Muscle of back (tissue), 3 donors: ENCODE measurements at regions not wholly inside any gene's neighbourhood (a gene's known extent, or its start where the extent isn't known, plus 50 kb on each side); places are given as distances from the start of the nearest gene placed in this dataset.

Experiments
- DNase-seq, 3 donors: peaks; one replicate each; pipeline versions ENCODE4 v3.0.0 to v3.0.0-alpha.2; 2013

- peak in 1 of 3 donors; percentile 17 for DNase-seq
Observed at GRCh38 chr21:36628761-36629460, 70.0 kb upstream of the SIM2 start.

GRCh38 chr21:36630485-36631206, 68.3 kb upstream of the SIM2 start:
- DNase-seq: peak; percentile 18 to 59 (median 36)

- no peak for DNase-seq
Observed at GRCh38 chr21:36636016-36636415, 62.9 kb upstream of the SIM2 start.

GRCh38 chr21:36636439-36636838, 62.5 kb upstream of the SIM2 start:
- DNase-seq: no peak

- no peak for DNase-seq
Observed at GRCh38 chr21:36639769-36640168, 59.1 kb upstream of the SIM2 start.

GRCh38 chr21:36640174-36640720, 58.7 kb upstream of the SIM2 start:
- DNase-seq: no peak

- no peak for DNase-seq
Observed at GRCh38 chr21:36640721-36641244, 58.1 kb upstream of the SIM2 start.

GRCh38 chr21:36641346-36641745, 57.6 kb upstream of the SIM2 start:
- DNase-seq: no peak

- DNase-seq: no peak
Observed at GRCh38 chr21:36641886-36642285, 57.0 kb upstream of the SIM2 start.

- DNase-seq: no peak
Observed at GRCh38 chr21:36642777-36643176, 56.1 kb upstream of the SIM2 start.

- no peak for DNase-seq
Observed at GRCh38 chr21:36643374-36644250, 55.3 kb upstream of the SIM2 start.

- no peak for DNase-seq
Observed at GRCh38 chr21:36646011-36646410, 52.9 kb upstream of the SIM2 start.

GRCh38 chr21:36646645-36647044, 52.3 kb upstream of the SIM2 start:
- no peak for DNase-seq

GRCh38 chr21:36647279-36648093, 51.4 kb upstream of the SIM2 start:
- DNase-seq: no peak
